HG03378 (cell line): ENCODE measurements at regions not wholly inside any gene's neighbourhood (a gene's known extent, or its start where the extent isn't known, plus 50 kb on each side); places are given as distances from the start of the nearest gene placed in this dataset.
"Not testable (repeated sequence)": the region's sequence is repeated elsewhere in the genome, so short reads cannot be mapped to it uniquely, and the experiment has no call there.

ENCODE experiments used
- ATAC-seq: cut with Tn5 transposase; IDR thresholded peaks from one replicate; pipeline ENCODE4 v1.9.1; 2021; ENCODE audit warnings: mild to moderate bottlenecking, moderate library complexity; ENCODE audit not compliant: unreplicated experiment

DNA sequence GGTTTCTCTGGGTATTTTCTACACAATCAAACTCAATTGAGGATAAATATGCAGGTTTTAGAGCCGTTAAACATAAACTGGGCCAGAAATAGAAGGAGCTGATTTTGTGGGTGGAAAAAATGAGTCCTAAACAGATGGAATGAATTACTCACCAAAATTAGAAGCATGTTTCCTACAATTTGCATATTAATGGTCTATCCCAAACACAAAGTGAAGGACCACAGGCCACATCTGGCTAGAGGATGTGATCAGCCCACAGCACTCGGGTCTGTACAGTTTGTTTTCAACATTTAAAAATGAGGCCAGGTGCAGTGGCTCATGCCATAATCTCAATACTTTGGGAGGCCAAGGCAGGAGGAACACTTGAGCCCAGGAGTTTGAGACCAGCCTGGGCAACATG is 296.3 kb downstream of the PREX1 start:
- ATAC-seq = no peak

DNA sequence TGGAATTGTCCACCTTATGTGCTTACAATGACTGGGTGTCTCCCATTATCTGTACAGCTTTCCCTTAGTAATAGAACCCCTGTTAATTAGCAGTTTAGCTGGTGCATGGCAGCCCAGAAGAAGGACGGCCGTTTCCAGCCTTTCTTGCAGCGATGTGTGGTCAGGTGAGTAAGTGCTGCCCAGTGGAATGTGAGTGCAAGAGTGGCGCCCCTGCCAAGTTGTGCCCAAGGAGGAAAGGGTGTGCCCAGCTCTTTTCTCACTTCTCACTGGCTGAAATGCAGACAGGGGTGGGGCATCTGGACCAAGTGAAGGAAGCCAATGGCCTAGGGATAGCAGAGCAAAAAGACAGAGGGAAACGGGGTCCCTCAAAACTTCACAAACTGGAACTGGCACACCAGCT is 296.8 kb downstream of the PREX1 start:
- ATAC-seq = no peak

DNA sequence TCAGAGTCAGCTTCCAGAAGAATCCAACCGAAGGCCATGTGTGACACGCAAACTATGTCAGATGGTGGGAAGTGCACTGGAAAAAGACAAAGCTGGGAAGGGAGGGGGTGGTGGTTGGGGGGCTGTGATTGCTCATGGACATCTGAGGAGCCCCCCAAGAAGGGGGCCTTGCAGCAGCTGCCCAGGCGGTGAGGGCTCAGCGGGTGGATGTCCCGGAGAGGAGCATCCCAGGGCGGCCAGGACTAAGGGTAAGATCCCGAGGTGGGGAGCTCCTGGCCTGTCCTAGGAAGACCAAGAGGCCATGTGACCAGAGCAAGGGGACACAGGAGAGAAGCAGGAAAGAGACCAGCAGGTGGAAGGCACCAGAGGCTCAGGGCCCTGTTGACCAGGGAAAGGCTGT is 299.5 kb downstream of the PREX1 start:
- no peak for ATAC-seq

DNA sequence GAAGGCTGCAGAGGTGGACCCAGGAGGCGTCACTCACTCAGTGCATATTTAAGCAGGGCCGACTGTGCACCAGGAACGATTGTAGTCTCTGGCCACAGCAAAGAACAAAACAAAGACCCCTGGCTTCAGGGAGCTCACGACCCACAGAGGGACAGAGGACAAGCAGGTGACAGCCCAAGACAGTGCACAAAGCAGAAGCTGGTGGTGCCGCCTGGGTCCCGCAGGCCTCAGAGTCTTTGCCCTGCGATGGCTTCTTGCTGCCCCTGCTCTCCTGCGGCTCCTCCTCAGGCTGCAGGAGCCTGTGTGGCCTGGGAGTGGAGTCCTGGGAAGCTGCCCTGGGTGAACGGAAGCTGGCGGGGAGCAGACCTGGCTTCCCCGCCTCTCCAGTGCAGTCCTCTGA is 300.0 kb downstream of the PREX1 start:
- ATAC-seq = no peak

DNA sequence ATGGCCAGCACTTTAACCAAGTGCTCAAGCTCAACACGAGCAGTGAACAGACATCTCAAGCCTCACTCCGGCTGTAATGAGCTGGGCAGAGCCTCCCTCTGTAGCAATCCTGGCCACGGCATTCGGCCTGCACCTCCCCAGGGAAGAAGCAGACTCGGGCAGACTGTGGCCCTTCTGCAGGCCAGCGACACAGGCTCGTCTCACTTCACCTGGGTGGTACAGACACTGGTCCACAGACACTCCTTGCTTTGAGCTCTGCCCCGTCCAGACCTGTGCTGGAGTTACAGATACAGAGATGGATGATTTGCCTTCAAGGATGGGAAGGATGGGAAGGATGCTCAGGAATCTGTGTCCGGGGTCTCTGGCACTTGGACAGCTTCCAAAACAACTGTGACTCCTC is 300.9 kb downstream of the PREX1 start:
- ATAC-seq = no peak

DNA sequence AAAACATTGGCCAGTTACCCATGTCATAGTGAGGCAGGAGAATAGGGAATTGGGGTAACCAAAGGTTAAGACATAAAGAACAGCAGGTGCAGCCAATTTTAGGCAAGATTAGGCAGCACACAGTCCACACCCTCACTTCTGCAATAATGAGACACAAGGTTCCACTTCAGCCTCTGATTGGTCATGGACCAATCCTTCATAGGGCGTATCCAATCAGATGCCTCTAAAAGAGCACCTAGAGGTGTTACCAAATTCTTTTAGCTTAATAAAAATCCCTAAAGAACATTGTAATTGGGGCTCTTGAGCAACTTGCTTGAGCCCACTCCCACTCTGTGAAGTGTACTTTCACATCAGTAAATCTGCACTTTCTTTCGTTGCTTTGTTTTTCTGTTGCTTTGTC is 302.4 kb downstream of the PREX1 start:
- no peak for ATAC-seq

DNA sequence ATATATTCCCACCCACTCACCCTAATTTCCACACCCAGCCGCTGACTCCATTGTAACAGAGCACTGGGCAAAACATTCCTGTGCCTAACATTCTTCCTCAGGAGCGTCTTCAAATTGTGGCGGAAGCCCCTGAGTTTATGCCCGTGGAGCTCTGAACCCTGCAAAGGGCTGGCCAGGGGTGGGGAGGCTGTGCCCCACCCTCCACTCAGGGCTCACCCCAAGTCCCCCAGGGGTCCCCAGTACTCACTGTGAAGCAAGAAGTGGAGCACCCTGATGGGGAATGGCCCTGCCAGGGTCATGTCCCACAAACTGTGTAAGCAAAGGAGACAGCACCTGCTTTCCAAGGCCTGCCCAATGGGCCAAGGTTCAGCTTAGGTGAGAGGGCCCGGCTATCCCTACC is 303.2 kb downstream of the PREX1 start:
- no peak for ATAC-seq

DNA sequence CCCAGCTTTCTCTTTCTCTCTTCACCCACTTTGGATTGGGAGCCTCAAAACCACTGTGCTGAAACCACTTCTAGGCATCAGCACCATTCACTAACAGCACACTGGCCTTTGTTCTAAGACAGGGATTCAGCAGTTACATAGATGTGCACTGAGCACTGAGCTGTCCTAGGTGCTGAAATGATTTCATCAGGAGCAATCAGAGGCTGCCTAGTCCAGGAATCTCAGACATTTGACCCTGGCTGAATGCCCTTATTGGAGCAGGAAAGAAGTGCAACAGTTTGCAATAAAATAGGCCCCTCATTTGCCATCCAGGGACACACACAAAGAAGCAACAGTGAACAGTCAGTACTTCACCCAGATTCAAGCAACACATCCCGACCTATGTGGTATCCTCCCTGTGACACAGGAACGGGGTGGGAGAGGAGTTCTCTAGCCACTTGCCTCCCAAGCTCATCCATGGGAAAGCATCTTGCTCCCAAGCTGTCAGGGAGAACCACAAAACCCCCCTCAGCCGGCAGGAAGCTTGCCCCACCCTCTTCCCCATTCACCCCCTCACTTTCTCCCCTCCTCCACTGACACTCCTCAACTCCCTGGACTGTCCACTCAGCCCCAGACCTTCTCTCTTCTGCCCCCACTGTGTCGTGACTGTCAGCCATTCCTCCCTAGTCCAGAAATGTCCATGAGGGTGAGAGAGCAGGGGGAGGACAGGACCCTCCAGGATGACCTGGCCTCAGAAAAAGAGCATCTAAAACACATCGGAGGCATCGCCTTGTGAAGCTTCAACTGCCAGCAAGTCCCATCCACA is 304.4 kb downstream of the PREX1 start:
- no peak for ATAC-seq

DNA sequence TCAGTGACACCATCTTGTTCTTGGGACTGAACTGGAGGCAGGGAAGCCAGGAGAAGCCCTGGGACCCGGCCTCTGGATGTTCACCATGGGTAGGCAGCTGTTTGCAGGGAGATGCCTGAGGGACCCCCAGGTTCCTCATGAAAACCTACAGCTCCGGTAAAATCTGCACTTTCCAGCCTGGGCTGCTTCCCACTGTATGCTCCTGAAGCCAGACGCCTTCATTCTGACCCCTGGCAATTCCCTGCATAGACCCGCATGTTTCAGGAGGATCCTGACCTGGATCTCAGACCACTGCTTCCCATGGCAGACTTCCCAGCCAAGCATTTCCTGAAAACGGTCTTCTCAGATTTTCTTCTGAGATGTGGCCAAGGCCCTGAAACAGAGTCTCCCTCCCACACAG is 306.7 kb downstream of the PREX1 start:
- ATAC-seq = no peak

DNA sequence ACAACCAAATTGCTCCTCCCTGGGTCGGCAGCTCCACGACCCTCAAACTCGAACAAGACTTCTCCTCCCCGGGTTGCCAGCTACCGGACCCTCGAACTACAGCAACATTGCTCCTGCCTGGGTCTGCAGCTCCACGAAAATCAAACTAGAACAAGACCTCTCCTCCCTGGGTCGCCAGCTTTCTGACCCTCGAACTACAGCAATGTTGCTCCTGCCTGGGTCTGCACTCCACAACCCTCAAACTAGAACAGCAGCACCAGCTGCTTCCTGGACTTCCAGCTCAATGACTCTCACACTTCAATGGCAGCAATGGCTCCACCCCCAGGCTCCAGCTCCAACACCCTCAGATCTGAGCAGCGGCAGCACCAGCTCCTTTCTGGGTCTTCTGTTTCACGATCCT is 311.6 kb downstream of the PREX1 start:
- ATAC-seq = not testable (repeated sequence)

DNA sequence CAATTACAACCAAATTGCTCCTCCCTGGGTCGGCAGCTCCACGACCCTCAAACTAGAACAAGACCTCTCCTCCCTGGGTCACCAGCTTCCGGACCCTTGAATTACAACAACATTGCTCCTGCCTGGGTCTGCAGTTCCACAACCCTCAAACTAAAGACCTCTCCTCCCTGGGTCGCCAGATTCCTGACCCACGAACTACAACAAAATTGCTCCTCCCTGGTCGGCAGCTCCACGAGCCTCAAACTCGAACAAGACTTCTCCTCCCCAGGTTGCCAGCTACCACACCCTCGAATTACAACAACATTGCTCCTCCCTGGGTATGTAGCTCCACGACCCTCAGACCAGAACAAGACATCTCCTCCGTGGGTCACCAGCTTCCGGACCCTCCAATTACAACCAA is 313.2 kb downstream of the PREX1 start:
- ATAC-seq = not testable (repeated sequence)

DNA sequence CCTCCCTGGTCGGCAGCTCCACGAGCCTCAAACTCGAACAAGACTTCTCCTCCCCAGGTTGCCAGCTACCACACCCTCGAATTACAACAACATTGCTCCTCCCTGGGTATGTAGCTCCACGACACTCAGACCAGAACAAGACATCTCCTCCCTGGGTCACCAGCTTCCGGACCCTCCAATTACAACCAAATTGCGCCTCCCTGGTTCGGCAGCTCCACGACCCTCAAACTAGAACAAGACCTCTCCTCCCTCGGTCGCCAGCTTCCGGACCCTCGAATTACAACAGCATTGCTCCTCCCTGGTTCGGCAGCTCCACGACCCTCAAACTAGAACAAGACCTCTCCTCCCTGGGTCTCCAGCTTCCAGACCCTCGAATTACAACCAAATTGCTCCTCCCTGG is 315.3 kb downstream of the PREX1 start:
- ATAC-seq = not testable (repeated sequence)

DNA sequence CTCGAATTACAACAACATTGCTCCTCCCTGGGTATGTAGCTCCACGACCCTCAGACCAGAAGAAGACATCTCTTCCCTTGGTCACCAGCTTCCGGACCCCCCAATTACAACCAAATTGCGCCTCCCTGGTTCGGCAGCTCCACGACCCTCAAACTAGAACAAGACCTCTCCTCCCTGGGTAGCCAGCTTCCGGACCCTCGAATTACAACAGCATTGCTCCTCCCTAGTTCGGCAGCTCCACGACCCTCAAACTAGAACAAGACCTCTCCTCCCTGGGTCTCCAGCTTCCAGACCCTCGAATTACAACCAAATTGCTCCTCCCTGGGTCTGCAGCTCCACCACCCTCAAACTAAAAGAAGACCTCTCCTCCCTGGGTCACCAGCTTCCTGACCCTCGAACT is 322.7 kb downstream of the PREX1 start:
- not testable (repeated sequence) for ATAC-seq

DNA sequence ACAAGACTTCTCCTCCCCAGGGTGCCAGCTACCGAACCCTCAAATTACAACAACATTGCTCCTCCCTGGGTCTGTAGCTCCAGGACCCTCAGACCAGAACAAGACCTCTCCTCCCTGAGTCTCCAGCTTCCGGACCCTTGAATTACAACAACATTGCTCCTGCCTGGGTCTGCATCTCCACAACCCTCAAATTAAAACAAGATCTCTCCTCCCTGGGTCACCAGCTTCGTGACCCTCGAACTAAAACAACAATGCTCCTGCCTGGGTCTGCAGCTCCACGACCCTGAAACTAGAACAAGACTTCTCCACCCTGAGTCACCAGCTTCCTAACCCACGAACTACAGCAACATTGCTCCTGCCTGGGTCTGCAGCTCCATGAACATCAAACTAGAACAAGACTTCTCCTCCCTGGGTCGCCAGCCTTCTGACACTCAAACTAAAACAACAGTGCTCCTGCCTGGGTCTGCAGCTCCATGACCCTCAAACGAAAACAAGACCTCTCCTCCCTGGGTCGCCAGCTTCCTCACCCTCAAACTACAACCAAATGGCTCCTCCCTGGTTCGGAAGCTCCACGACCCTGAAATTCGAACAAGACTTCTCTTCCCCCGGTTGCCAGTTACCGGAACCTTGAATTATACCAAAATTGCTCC is 324.5 kb downstream of the PREX1 start:
- ATAC-seq = no peak

DNA sequence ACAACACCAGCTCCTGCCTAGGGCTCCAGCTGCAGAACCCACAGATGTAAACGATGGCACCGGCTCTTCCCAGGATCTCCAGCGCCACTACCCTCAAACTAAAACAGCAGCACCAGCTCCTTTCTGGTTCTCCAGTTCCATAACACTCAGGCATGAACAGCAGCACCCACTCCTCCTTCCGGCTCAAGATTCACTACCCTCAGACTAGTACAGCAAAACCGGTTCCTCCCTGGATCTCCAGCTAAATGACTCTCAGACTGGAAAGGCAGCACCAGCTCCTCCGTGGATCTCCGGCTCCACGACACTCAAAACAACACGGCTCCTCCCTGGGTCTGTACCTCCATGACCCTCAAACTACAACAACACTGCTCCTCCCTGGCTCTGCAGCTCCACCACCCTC is 325.0 kb downstream of the PREX1 start:
- ATAC-seq = no peak

DNA sequence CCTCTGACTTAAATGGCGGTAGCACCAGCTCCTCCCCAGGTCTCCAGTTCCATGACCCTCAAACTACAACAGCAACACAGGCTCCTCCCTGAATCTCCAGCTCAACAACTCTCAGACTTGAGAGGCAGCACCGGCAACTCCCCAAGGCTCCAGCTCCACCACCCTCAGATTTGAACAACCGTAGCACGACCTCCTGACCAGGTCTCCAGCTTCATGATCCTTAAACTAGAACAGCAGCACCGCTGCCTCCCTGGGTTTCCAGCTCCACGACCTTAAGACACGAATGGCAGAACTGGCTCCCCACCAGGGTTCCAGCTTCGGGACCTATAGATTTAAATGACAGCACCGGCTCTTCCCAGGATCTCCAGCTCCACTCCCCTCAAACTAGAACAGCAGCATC is 325.8 kb downstream of the PREX1 start:
- no peak for ATAC-seq

DNA sequence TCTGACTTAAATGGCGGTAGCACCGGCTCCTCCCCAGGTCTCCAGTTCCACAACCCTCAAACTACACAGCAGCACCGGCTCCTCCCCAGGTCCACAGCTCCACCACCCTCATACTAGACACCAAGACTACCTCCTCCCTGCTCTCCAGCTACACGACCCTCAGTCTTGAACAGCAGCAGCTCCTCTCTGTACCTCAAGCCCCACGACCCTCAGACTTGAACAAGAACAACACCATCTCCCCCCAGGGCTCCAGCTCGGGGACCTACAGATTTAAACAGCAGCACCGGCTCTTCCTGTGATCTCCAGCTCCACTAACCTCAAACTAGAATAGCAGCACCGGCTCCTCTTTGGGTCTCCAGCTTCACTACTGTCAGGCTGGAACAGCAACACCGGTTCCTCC is 326.9 kb downstream of the PREX1 start:
- not testable (repeated sequence) for ATAC-seq

DNA sequence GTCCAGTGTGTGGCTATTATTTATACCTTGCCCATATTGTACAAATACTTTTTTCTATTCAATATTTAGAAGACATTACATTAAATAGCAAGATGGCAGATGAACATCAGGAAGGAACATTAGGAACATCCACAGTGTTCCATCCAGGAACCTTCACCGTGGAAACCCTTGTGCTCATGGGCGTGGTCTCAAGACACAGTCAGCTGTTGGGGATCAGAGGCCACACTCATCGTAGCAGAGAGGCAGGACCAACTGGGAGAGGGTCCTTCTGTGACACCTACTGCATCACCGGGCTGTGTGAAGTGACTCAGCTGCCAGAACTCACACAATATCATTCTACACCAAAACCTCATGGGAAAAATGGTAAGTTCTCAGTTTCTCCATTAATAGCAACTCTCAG is 328.9 kb downstream of the PREX1 start:
- ATAC-seq = not testable (repeated sequence)

DNA sequence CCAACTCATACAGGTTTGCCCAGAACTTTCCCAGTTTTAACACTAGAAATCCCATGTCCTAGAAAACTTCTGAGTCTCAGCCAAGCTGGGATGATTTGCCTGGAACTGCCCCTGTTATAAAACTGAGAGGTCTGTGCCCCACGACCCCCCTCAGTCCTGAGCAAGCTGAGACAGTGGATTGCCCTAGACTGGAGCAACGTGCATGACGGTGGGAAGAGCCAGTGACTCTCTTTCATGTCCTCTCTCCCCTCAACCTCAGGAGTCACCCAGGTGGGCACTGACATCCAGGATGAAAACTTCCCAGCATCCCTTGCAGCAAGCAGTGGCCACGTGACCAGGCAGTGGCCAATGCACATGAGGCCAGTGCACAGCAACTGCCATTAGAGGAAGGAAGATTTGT is 329.7 kb downstream of the PREX1 start:
- ATAC-seq = not testable (repeated sequence)

DNA sequence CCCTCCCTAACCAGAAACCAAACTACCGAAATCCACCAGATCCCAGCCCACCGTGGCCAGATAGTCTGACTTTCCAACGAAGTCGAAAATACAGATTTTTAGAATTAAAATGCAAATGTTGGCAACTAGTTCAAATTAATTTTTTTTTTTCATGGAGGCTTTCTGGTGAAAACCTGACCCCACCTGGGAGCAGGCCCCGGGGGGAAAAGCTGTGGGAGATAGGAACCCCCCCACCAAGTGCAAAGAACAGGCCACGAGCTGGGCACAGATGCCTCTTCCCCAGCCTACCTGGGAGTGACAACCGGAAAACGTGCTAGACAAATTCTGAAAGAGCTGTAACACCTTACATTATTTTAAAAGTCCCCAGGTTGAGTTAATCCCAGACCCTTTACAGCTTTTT is 333.8 kb downstream of the PREX1 start:
- no peak for ATAC-seq

DNA sequence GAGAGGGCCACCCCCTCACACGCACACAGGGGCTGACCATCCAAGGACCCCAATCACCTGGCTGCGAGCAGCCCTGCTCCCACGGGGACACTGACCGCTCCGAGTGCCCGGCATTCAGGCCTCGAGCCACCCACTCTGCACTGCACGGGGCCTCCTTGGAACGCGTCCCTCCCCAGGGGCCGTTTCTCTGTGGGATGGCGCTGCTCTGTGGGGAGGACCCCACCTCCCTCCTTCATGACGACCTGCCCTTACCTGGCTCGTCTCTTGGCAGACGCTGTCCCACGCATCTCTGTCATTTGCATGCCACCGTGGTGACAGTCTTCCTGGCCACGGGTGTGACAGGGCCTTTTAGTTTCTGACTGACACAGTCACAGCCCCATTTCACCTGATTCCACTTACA is 334.5 kb downstream of the PREX1 start:
- not testable (repeated sequence) for ATAC-seq

DNA sequence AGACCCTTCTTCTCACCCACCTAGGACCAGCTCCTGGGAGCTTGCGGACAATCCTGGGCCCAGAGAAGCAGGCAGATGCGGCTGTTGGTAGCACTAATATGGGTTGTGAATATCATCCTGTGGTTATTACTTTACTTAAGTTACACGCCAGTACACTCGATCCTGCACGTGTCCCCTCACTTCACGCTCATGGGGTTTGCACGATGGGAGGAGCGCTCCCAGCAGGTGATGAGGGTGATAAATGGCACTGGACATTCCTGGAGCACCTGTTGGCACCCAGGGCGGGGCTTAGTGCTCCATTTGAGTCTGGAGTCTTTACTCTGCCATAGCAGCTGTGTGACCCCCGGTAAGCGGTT is 335.1 kb downstream of the PREX1 start:
- no peak for ATAC-seq
